Loucy (cell line): ENCODE measurements at regions not wholly inside any gene's neighbourhood (a gene's known extent, or its start where the extent isn't known, plus 50 kb on each side); places are given as distances from the start of the nearest gene placed in this dataset.

Source experiments
- CTCF ChIP-seq: fragments of 200-600 bp; sonication (generic); conservative IDR thresholded peaks from 2 replicates; pipeline ENCODE4 v1.5.1; 2014; ENCODE audit warnings: mild to moderate bottlenecking, antibody characterized with exemption, low read length
- EZH2phosphoT487 ChIP-seq: fragments of 200-600 bp; IDR thresholded peaks from 2 replicates; pipeline ENCODE4 v1.6.1; 2018; ENCODE audit warnings: antibody characterized with exemption, mild to moderate bottlenecking, moderate library complexity, borderline replicate concordance

- TF ChIP-seq CTCF, result no peak
- TF ChIP-seq EZH2phosphoT487, result no peak
Measured at GRCh38 chr15:87365186-87365585, 891.4 kb downstream of the NTRK3 start.
